GM21619 (cell line): ENCODE measurements at regions not wholly inside any gene's neighbourhood (a gene's known extent, or its start where the extent isn't known, plus 50 kb on each side); places are given as distances from the start of the nearest gene placed in this dataset.

Source experiments
- ATAC-seq: cut with Tn5 transposase; IDR thresholded peaks from one replicate; pipeline ENCODE4 v1.9.1; 2021; ENCODE audit not compliant: unreplicated experiment

GRCh38 chr13:40103864-40104263 is 448.4 kb downstream of the COG6 start:
- no peak for ATAC-seq

- ATAC-seq, result no peak
Observed at GRCh38 chr13:40105231-40105630, 449.8 kb downstream of the COG6 start.

- ATAC-seq, result no peak
Observed at GRCh38 chr13:40109351-40109844, 453.9 kb downstream of the COG6 start.

- no peak for ATAC-seq
Observed at GRCh38 chr13:40113643-40114304, 458.3 kb downstream of the COG6 start.

DNA sequence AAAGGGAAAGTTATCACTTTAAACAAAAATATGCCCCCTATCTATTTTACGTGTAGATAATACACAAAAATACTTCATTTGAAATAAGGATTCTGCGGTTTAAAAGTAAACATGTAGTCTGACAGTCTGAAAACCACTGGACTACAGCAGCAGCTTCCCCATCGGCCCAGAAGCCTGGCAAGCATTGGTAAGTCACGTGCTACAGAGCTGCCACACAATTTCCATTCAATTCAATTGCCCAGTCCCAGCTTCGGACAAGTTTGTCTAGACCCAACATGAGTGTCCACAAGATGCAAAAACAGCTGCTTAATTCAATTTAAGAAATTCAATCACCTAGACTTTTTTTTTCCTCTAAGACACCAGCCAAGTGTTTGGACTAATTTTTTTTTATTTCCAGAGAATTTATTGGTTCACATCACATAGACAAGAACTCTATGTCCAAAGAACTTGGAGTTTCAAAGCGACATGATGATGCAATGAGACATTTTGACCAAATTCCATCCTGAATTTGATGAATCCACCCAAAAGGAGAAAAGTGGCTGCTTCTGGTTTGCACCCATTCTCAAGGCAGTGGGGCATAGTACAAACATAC is 458.9 kb downstream of the COG6 start:
- ATAC-seq, result no peak

GRCh38 chr13:40115426-40115825 is 460.0 kb downstream of the COG6 start:
- no peak for ATAC-seq

- ATAC-seq, result peak; percentile 96
Observed at GRCh38 chr13:40116008-40116407, 460.5 kb downstream of the COG6 start.

DNA sequence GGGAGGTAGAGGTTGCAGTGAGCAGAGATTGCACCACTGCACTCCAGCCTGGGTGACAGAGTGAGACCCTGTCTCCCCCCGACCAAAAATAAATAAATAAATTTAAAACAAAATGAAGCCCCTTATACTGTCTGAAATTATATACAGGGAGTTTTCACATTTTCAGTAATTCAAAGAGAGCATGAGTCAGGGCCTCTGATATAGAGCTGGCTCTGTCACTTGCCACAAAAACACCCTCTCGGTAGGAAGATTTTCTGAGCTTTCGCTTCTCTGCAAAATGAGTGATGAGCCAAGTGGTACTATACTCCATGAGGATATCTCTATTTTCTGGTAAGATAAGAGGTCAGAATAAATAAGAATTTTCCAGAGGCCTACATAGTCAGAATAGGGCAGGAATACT is 462.9 kb downstream of the COG6 start:
- no peak for ATAC-seq

DNA sequence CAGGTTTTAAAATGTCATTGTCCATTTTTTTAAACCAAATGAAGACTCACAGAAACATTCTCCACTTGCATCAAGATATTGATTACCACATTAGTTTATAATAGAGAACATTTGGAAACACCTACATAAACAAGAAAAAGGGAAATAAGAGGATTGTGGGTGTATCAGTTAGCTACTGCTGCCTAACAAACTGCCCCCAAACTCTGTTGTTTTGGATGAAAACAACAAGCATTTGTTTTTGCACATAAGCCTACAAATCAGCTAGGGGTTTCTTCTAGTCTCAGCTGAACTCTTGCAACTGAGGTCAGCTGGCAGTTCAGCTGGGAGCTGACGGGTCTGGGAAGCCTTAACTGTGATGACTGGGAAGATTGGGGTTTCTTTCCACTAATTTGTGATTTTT is 464.4 kb downstream of the COG6 start:
- no peak for ATAC-seq

DNA sequence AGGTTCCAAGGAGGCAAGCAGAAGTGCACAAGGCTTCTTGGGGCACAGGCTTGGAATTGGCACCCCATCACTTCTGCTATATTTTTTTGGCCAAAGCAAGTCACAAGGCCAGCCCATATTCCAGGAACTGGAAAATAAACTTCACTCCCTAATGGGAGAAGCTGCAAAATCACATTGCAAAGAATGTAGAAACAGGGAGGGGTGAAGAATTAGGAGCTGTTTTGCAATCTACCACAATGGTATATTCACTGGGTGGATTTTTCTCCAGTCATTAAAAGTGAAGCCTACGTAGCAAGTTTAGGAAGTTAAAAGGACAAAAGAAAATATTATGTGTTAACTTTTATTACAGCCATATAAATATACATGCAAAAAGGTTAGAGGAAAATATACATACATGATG is 464.8 kb downstream of the COG6 start:
- no peak for ATAC-seq

GRCh38 chr13:40120781-40121180 is 465.3 kb downstream of the COG6 start:
- no peak for ATAC-seq

- ATAC-seq, result no peak
Observed at GRCh38 chr13:40121722-40122121, 466.3 kb downstream of the COG6 start.

DNA sequence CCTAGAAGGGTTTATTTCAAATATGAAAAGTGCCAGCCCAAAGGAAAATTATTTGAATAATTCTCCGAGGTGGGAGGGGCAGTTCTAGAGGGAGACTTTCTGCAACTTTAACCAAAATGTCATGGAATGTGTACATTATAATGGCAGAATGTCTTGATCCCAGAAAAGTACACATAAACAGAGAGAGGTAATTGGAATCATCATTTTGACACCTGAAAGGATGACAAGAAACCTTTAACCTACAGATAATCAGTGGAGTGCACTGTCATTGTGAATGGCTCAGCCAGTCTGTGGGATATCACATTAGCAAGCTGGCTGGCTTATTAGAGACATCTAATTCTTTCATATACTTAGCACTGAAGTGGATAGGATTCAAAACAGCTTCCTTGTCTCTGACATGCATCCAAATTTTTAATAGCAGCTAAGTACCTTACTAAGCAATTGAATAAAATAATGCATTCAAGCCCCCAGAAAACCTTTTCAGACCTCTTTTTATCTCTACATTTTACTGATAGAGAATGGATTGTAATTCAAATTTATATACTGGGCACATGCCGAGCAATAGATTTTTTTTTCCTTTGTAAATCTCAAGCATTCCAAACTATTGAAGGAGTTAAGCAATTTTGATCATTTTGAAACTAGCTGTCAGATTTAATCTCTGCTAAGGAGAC is 468.6 kb downstream of the COG6 start:
- no peak for ATAC-seq

DNA sequence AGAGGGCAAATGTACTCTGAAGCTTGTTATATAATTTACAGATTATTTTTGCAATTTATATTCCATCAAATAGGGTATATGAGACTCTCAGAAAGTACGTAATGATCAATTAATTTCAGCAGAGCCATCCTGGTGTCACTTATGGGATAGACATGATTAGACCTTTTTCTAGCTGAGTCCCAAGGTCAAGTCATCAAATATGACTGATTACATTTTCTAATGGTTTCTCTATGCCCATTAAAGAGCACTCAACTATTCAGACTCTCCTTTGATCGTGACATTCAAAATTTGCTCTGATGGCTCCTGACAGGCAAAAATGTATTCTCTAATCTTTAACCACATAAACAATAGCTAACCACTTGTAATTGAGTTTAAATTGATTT is 469.2 kb downstream of the COG6 start:
- ATAC-seq, result no peak

DNA sequence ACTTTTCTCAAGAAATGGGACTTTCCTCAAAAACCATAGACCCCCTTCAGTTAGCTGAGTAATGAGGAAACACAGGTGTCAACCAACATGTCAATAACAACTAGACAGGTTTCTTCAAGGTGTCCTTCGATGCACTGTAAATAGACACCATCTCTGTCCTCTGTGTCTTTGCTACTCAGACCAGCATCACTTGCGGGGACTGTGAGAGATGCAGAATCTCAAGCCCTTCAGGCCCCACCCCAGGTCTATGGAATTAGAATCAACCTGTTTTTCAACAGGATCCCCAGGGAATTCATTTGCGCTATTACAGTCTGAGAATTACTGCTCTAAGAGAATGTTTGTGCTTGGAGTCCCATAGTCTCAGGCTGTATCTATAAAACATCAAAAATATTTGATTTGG is 469.9 kb downstream of the COG6 start:
- no peak for ATAC-seq

- no peak for ATAC-seq
Observed at GRCh38 chr13:40126306-40127085, 471.0 kb downstream of the COG6 start.

DNA sequence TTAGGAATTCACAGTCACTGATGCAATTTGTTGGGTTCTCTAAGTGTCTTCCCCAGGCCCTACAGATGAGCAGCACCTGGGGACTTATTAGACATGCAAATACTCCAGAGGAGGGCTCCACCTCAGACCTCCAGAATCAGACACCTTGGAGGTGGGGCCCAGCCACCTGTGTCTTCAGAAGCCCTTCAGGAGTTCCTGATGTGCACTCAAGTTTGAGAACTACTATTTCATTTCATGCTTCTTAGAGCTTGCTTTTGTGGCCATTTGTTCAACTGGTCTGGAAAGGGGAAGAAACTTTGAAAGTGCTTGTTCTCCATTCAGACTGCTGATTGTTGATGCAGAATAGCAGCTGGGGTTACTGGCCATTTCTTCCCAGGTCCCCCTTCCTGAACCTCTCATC is 472.0 kb downstream of the COG6 start:
- ATAC-seq, result no peak

- ATAC-seq, result no peak
Observed at GRCh38 chr13:40127925-40128324, 472.5 kb downstream of the COG6 start.

GRCh38 chr13:40129467-40129866 is 474.0 kb downstream of the COG6 start:
- ATAC-seq, result no peak

DNA sequence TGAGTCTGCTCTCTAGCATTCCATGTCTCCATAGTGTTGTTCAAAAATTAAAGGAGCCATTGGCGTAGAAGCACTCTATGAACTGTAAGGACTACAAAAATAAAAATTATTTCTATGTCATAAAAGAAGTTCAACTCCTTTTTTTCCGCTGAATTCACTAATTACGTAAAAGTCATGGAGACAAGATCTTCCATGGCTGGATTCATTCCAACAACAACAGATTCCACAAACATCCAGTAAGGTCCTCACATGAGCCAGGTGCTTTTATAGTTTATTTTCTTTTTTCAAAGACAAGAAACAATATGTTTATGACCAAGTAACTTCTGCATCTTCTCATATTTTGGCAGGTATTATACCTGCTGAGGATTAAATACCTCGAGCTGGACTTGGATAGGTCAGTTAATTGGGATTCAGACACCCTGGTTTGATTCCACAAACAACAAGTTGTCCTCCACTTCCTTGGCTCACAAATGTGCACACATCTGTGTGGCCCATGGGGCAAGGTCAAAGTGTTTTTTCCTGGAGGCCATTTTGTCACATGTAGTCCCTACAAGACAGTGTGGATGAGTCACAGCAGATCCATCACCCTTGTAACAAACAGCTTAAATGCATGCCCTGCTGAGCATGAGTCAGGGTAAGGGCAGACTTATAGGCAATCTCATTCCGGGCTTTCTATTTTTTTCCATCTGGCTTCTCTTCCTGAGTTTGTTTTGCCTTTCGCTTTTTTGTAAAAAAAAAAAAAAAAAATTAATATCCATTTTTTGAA is 475.6 kb downstream of the COG6 start:
- ATAC-seq, result no peak

DNA sequence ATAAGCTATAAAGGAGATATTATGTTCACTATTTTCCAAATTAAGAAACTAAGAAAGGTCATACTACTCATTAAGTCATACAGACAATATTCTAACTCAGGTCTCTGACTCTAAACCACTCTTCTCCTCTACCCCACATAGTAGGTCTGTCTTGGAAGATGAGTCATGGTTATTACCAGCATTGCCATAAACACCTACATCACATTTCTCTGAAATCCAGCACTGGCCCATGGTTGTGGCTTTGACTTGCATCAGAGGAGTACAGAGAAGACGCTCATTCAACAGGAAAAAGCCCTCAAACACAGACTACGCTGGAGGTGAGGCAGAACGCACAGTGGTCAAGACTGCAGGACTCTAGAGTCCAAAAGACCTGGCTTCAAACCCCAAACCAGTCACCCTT is 476.8 kb downstream of the COG6 start:
- ATAC-seq, result no peak
